LNCaP clone FGC (cell line): ENCODE measurements at regions not wholly inside any gene's neighbourhood (a gene's known extent, or its start where the extent isn't known, plus 50 kb on each side); places are given as distances from the start of the nearest gene placed in this dataset.

ENCODE experiments used
- DNase-seq: peaks from one replicate; pipeline ENCODE4 v3.0.0-alpha.2; 2011; ENCODE audit warnings: low read depth
- H3K4me3 ChIP-seq: 2 replicates; pipeline ENCODE4 v1.5.1; 2011; ENCODE audit warnings: mild to moderate bottlenecking, low read depth, low read length, control low read depth
- CTCF ChIP-seq: IDR thresholded peaks from 2 replicates; pipeline ENCODE4 v1.5.1; 2012; ENCODE audit warnings: mild to moderate bottlenecking; ENCODE audit not compliant: control insufficient read depth, insufficient read depth; ENCODE audit errors: extremely low read depth

- DNase-seq: no peak
- H3K4me3 ChIP-seq: no peak overlapping the region
- TF ChIP-seq CTCF: no peak
Observed at GRCh38 chr19:29381353-29382203, 144.2 kb upstream of the VSTM2B start.

- H3K4me3 ChIP-seq: no peak overlapping the region
- no peak for TF ChIP-seq CTCF
- no peak for DNase-seq
Observed at GRCh38 chr19:29383696-29384095, 142.1 kb upstream of the VSTM2B start.

- no peak for DNase-seq
- TF ChIP-seq CTCF: no peak
Observed at GRCh38 chr19:29384656-29385055, 141.1 kb upstream of the VSTM2B start.

GRCh38 chr19:29385191-29385795, 140.5 kb upstream of the VSTM2B start:
- DNase-seq: no peak
- no peak for TF ChIP-seq CTCF
- H3K4me3 ChIP-seq: no peak overlapping the region

More at GRCh38 chr19:29384656-29385055, 141.1 kb upstream of the VSTM2B start:
- H3K4me3 ChIP-seq: no peak overlapping the region

GRCh38 chr19:29386970-29387369, 138.8 kb upstream of the VSTM2B start:
- peak; percentile 18 for DNase-seq
- TF ChIP-seq CTCF: no peak
- no peak overlapping the region for H3K4me3 ChIP-seq

GRCh38 chr19:29387586-29387985, 138.2 kb upstream of the VSTM2B start:
- no peak for TF ChIP-seq CTCF
- no peak overlapping the region for H3K4me3 ChIP-seq
- DNase-seq: no peak
